ENCODE measurements at regions not wholly inside any gene's neighbourhood (a gene's known extent, or its start where the extent isn't known, plus 50 kb on each side); places are given as distances from the start of the nearest gene placed in this dataset.

DNA sequence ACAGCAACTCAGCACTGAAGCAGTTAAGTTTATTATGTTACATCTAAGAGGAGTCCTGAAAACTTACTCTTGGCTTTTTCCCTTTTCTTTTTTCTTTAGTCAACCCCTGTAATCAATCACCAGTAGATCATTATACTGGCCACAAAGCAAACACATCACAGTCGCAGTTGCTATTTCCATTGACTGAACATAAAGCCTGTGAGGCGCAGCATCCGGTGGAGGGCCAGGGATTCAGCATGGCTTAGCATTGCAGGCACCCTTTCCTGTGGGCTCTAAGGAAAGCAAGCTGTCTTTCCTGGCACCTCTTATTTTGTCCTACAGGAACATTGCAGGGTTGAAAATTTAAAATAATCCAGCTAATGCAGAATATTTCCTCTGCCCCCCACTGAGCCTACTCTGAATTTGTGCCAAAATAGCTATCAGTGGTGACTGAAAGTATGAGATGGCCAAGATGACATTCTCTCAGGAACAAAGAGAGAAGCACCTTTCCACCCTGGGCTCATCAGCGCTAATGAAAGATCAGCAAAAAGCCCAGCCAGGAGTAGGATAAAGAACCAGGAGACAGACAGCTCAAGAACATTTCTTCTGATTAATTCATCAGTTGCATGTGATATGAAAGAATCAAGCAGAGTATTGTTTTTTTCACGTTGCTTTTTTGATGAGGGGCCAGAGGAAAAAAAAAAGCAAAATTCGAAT lies 85.3 kb upstream of the SULT1C3 start:
- Mint-ChIP-seq H3K36me3 (ENCODE audit: unreplicated experiment) (no peaks in the 10 kb centered on the region), H3K4me1 (ENCODE audit: unreplicated experiment) (no peaks in the 10 kb centered on the region), H3K27ac (ENCODE audit: unreplicated experiment) (no peak overlapping the region), H3K9me3 (ENCODE audit: unreplicated experiment) (no peaks in the 10 kb centered on the region), H3K27me3 (ENCODE audit: unreplicated experiment) (peaks cover 48% of the 10 kb centered on the region), H3K4me3 (ENCODE audit: unreplicated experiment) (no peak overlapping the region)
- DNase-seq (ENCODE audit: extremely low spot score, unreplicated experiment): no peak
- TF ChIP-seq, protein P1, sequence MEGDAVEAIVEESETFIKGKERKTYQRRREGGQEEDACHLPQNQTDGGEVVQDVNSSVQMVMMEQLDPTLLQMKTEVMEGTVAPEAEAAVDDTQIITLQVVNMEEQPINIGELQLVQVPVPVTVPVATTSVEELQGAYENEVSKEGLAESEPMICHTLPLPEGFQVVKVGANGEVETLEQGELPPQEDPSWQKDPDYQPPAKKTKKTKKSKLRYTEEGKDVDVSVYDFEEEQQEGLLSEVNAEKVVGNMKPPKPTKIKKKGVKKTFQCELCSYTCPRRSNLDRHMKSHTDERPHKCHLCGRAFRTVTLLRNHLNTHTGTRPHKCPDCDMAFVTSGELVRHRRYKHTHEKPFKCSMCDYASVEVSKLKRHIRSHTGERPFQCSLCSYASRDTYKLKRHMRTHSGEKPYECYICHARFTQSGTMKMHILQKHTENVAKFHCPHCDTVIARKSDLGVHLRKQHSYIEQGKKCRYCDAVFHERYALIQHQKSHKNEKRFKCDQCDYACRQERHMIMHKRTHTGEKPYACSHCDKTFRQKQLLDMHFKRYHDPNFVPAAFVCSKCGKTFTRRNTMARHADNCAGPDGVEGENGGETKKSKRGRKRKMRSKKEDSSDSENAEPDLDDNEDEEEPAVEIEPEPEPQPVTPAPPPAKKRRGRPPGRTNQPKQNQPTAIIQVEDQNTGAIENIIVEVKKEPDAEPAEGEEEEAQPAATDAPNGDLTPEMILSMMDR (IDR thresholded peaks at IDR 0.05): no peak

DNA sequence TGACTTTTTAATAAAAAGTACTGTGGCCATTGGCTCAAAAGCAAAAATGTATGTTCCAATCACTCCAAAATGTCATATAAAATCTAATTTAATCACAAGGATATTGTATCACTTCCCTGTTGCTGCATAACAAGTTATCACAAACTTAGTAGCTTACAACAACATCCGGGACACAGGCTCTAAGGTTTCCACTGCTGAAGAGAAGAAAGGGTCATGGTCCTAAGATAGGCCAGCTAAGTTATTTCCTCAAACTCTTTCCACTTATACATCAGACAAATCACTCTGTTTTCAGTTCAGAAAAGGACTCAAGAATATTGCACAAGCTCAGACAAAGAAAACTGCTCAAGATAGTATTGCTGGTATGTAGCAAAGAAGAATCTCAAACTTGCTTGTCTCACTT lies 78.5 kb upstream of the SULT1C3 start:
- H3K27ac Mint-ChIP-seq (ENCODE audit: unreplicated experiment): no peak overlapping the region
- peaks cover 56% of the 10 kb centered on the region for H3K27me3 Mint-ChIP-seq (ENCODE audit: unreplicated experiment)

DNA sequence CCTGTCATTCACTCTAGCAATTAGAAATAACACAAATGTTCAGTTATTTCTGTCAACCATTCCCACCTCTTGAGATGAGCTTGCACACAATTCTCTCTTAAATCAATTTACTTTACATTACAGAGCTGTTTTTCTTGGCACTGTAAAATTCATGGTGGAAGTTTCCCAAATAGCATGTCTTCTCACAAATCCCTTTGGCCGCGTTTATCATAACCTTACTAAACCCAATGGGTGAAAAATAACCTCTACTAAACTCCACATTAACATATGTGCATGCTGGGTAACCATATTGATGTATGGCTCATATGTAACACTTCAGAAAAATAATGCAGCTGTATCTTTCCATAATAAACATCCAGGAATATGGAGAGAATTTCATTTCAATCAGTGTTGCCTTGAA lies 75.5 kb upstream of the SULT1C3 start:
- TF ChIP-seq, protein P1 (IDR thresholded peaks at IDR 0.05): no peak
- no peak for DNase-seq (ENCODE audit: extremely low spot score, unreplicated experiment)
- H3K4me1 Mint-ChIP-seq (ENCODE audit: unreplicated experiment): no peaks in the 10 kb centered on the region
- H3K27me3 Mint-ChIP-seq (ENCODE audit: unreplicated experiment): peaks cover 54% of the 10 kb centered on the region
- H3K36me3 Mint-ChIP-seq (ENCODE audit: unreplicated experiment): no peaks in the 10 kb centered on the region
- no peak overlapping the region for H3K4me3 Mint-ChIP-seq (ENCODE audit: unreplicated experiment)
- no peak overlapping the region for H3K27ac Mint-ChIP-seq (ENCODE audit: unreplicated experiment)
- H3K9me3 Mint-ChIP-seq (ENCODE audit: unreplicated experiment): no peaks in the 10 kb centered on the region

More for the DNA sequence above, 78.5 kb upstream of the SULT1C3 start:
- TF ChIP-seq, protein P1 (IDR thresholded peaks at IDR 0.05): no peak
- H3K9me3 Mint-ChIP-seq (ENCODE audit: unreplicated experiment): no peaks in the 10 kb centered on the region
- DNase-seq (ENCODE audit: extremely low spot score, unreplicated experiment): no peak
- H3K4me3 Mint-ChIP-seq (ENCODE audit: unreplicated experiment): no peak overlapping the region
- H3K4me1 Mint-ChIP-seq (ENCODE audit: unreplicated experiment): no peaks in the 10 kb centered on the region
- H3K36me3 Mint-ChIP-seq (ENCODE audit: unreplicated experiment): no peaks in the 10 kb centered on the region

DNA sequence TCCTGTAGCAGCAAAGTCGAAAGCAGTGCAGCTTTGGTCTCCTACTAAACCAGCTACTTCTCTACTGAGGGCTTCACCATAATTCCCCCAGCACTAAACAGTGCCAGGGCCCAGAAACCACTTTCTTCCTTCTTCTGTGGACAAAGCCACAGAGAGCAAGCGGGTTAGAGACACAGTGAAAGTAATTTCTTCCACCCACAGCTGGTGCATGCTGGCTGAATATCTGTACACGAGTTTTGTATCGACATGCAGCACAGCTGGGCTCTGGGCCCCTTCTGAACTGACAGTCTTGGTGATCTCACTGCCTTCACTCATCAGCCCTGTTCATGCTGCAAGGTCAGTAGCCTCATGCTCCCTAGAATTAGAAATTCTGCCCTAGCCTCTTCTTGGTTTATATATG lies 74.0 kb upstream of the SULT1C3 start:
- no peaks in the 10 kb centered on the region for H3K36me3 Mint-ChIP-seq (ENCODE audit: unreplicated experiment)
- DNase-seq (ENCODE audit: extremely low spot score, unreplicated experiment): no peak
- no peaks in the 10 kb centered on the region for H3K9me3 Mint-ChIP-seq (ENCODE audit: unreplicated experiment)
- peaks cover 47% of the 10 kb centered on the region for H3K27me3 Mint-ChIP-seq (ENCODE audit: unreplicated experiment)
- no peaks in the 10 kb centered on the region for H3K4me1 Mint-ChIP-seq (ENCODE audit: unreplicated experiment)
- TF ChIP-seq, protein P1 (IDR thresholded peaks at IDR 0.05): no peak
- H3K4me3 Mint-ChIP-seq (ENCODE audit: unreplicated experiment): no peak overlapping the region
- no peak overlapping the region for H3K27ac Mint-ChIP-seq (ENCODE audit: unreplicated experiment)

DNA sequence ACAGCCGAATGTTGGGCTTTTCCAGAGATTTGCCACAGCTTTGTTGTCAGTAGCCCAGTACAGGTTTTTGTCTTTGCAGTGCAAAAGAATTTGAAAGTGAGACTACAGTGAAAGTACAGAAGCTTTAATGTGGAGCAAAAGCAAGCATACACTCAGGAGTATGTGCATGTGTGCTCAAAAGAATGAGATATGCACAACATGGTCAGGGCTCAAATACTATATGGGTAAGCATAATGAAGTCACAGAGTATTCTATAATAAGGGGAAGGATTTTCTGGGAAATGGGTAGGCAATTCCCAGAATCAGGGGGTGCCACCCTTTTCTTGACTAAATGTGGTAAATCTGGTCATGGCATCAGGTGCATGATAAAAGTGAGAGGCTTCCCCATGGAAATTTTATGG lies 72.1 kb upstream of the SULT1C3 start:
- H3K27ac Mint-ChIP-seq (ENCODE audit: unreplicated experiment): no peak overlapping the region
- H3K9me3 Mint-ChIP-seq (ENCODE audit: unreplicated experiment): no peaks in the 10 kb centered on the region
- no peak overlapping the region for H3K4me3 Mint-ChIP-seq (ENCODE audit: unreplicated experiment)
- H3K4me1 Mint-ChIP-seq (ENCODE audit: unreplicated experiment): no peaks in the 10 kb centered on the region
- no peak for DNase-seq (ENCODE audit: extremely low spot score, unreplicated experiment)
- TF ChIP-seq, protein P1 (IDR thresholded peaks at IDR 0.05): no peak
- H3K36me3 Mint-ChIP-seq (ENCODE audit: unreplicated experiment): no peaks in the 10 kb centered on the region
- H3K27me3 Mint-ChIP-seq (ENCODE audit: unreplicated experiment): peaks cover 44% of the 10 kb centered on the region

All from osteocyte (in vitro differentiated cells).